GM18907 (cell line): ENCODE measurements at regions not wholly inside any gene's neighbourhood (a gene's known extent, or its start where the extent isn't known, plus 50 kb on each side); places are given as distances from the start of the nearest gene placed in this dataset.

Experiments used
- ATAC-seq: cut with Tn5 transposase; IDR thresholded peaks from one replicate; pipeline ENCODE4 v1.9.1; 2021; ENCODE audit warnings: mild to moderate bottlenecking, moderate library complexity; ENCODE audit not compliant: unreplicated experiment

GRCh38 chr6:80482056-80482455 lies 375.6 kb downstream of the BCKDHB start:
- ATAC-seq, result no peak

GRCh38 chr6:80480421-80481157 lies 374.1 kb downstream of the BCKDHB start:
- no peak for ATAC-seq

GRCh38 chr6:80478030-80478429 lies 371.6 kb downstream of the BCKDHB start:
- no peak for ATAC-seq

GRCh38 chr6:80477591-80477990 lies 371.1 kb downstream of the BCKDHB start:
- ATAC-seq, result no peak

GRCh38 chr6:80472271-80472670 lies 365.8 kb downstream of the BCKDHB start:
- ATAC-seq, result no peak

- ATAC-seq, result no peak
These were observed 363.5 kb downstream of the BCKDHB start for GRCh38 chr6:80469977-80470376.

GRCh38 chr6:80468398-80468797 lies 361.9 kb downstream of the BCKDHB start:
- no peak for ATAC-seq

GRCh38 chr6:80467408-80467807 lies 360.9 kb downstream of the BCKDHB start:
- ATAC-seq, result no peak

- ATAC-seq, result no peak
These were observed 360.5 kb downstream of the BCKDHB start for GRCh38 chr6:80466981-80467380.

GRCh38 chr6:80465513-80465912 lies 359.0 kb downstream of the BCKDHB start:
- no peak for ATAC-seq

- no peak for ATAC-seq
These were observed 358.4 kb downstream of the BCKDHB start for GRCh38 chr6:80464901-80465300.

- ATAC-seq, result no peak
These were observed 356.7 kb downstream of the BCKDHB start for GRCh38 chr6:80463197-80463596.

- ATAC-seq, result no peak
These were observed 353.9 kb downstream of the BCKDHB start for GRCh38 chr6:80460257-80460865.

- no peak for ATAC-seq
These were observed 351.0 kb downstream of the BCKDHB start for GRCh38 chr6:80457439-80457933.

- no peak for ATAC-seq
These were observed 350.4 kb downstream of the BCKDHB start for GRCh38 chr6:80456724-80457438.

- no peak for ATAC-seq
These were observed 348.3 kb downstream of the BCKDHB start for GRCh38 chr6:80454661-80455365.

GRCh38 chr6:80454197-80454596 lies 347.7 kb downstream of the BCKDHB start:
- ATAC-seq, result peak; percentile 61

GRCh38 chr6:80449726-80450125 lies 343.3 kb downstream of the BCKDHB start:
- no peak for ATAC-seq

- ATAC-seq, result no peak
These were observed 340.1 kb downstream of the BCKDHB start for GRCh38 chr6:80446454-80447045.

- ATAC-seq, result no peak
These were observed 339.3 kb downstream of the BCKDHB start for GRCh38 chr6:80445751-80446150.

GRCh38 chr6:80442366-80442765 lies 335.9 kb downstream of the BCKDHB start:
- ATAC-seq, result no peak
